Choroid plexus epithelial cell (primary cell): ENCODE measurements at regions not wholly inside any gene's neighbourhood (a gene's known extent, or its start where the extent isn't known, plus 50 kb on each side); places are given as distances from the start of the nearest gene placed in this dataset.
A peak's percentile ranks its signal among the peaks of the same experiment; 100 is the strongest.
"Not testable (repeated sequence)": the region's sequence is repeated elsewhere in the genome, so short reads cannot be mapped to it uniquely, and the experiment has no call there.

ENCODE experiments used
- DNase-seq: peaks from one replicate; pipeline ENCODE4 v3.0.0-alpha.2; 2010; ENCODE audit warnings: low read depth
- H3K4me3 ChIP-seq: 2 replicates; pipeline ENCODE4 v1.5.1; 2011; ENCODE audit warnings: low read depth, mild to moderate bottlenecking, control low read depth, low read length, moderate library complexity
- TF ChIP-seq, protein P1 (sequence below): conservative IDR thresholded peaks from 2 replicates; pipeline ENCODE4 v1.5.1; 2011; ENCODE audit warnings: low read depth, mild to moderate bottlenecking, control low read depth, inconsistent platforms, low read length, moderate library complexity

DNA sequence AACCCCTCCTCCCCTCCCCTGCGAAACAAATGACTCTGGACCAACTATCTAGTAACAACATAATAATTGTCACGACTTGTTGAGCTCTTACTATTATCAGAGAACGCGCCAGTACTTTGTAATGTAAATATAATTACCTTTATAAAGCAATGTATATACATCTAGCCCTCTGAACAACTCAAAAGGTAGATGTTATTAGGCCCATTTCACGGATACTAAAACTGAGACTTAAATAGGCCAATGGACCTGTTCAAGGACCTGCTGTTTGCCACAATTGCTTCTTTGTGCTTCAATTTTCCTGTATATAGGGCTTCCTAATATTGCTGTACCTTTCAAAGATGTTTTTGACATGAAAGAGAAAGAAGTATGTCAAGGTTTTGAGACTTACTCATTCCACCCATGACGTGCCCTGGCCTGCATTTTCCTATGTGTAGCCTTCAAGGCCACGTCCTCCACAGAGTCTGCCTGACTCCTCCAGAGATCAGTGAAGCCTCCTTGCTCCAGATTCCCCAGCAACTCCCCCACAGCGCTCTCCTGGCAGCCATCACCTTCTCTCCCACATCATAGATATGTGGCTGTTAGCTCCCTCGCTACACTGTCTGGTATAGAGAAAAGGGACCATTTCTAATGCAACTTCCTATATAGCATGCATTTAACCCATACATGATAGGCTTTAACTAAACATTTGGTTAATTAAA, 156.6 kb downstream of the SKIDA1 start:
- TF ChIP-seq, protein P1, sequence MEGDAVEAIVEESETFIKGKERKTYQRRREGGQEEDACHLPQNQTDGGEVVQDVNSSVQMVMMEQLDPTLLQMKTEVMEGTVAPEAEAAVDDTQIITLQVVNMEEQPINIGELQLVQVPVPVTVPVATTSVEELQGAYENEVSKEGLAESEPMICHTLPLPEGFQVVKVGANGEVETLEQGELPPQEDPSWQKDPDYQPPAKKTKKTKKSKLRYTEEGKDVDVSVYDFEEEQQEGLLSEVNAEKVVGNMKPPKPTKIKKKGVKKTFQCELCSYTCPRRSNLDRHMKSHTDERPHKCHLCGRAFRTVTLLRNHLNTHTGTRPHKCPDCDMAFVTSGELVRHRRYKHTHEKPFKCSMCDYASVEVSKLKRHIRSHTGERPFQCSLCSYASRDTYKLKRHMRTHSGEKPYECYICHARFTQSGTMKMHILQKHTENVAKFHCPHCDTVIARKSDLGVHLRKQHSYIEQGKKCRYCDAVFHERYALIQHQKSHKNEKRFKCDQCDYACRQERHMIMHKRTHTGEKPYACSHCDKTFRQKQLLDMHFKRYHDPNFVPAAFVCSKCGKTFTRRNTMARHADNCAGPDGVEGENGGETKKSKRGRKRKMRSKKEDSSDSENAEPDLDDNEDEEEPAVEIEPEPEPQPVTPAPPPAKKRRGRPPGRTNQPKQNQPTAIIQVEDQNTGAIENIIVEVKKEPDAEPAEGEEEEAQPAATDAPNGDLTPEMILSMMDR, result no peak
- DNase-seq, result peak; percentile 35
- H3K4me3 ChIP-seq, result no peak overlapping the region

DNA sequence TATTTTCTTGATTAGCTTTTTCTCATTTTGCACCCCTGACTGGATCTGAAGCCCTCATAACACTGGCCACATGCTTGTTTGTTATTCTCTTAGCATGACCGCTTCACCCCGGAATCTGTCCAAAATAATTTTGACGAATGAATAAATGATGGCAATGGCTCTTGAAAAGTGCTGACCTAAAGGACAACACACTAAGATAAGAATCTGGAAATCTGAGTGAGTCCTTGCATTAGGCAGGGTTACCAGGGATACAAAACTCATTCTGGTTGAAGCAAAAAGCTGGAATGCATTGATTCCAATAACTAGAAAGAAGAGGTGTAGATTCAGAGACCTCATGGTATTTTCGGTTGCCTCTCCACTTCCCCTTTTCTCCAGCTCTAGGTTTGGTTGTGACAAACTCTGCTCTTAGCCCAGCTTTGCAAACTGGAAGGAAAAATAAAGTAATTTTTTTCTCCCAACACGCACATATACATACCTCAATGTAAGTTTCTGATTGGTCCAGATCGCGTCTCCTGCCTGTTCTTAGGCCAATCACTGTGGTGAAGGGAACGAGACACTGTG, 157.4 kb downstream of the SKIDA1 start:
- TF ChIP-seq, protein P1, result no peak
- H3K4me3 ChIP-seq, result no peak overlapping the region
- no peak for DNase-seq

GRCh38 chr10:21366108-21366507, 159.4 kb downstream of the SKIDA1 start:
- H3K4me3 ChIP-seq, result not testable (repeated sequence)
- DNase-seq, result peak; percentile 58

DNA sequence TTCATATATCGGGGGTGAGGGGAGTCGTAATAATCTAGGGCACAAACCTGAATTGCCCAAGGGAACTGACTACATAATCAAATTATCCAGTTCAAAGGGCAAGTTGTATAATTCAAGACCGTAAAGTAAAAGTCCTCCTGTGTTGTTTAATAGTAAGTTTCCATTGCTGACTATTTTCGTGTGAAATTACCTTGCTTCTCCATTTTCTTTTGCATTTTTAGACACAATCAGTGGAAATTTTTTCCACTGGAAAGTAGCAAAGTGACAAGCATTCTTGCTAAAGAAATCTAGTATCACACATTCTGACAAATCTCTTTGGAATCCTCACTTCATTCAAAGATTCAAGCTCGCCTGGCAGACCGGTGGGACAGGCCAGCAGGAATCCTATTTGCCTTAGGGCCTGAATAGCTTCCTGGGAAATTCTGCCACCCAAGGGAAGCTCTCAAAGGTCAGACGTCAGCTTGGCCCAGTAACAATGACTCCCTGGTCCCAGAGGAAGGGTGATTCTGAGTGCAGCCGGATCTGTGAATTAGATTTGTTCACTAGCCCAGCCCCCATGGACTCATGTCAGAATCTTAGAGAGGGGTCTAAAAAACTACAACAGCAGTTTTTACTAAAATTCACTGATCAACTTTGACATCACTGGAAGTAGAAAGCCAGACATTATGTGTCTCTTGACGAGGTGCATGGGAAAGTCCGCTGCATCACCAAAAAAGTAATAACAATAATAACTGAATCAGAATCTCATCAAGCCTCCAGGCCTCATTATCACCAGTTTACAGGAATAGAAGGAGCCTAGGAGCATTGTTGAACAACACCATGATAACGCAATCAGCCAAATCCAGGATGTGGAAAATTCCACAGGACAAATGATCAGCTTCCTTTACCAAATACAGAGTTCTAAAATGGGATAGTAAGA, 161.0 kb downstream of the SKIDA1 start:
- DNase-seq, result peak; percentile 78
- TF ChIP-seq, protein P1, result no peak
- H3K4me3 ChIP-seq, result no peak overlapping the region

GRCh38 chr10:21363731-21364104, 161.8 kb downstream of the SKIDA1 start:
- DNase-seq, result no peak
- H3K4me3 ChIP-seq, result no peak overlapping the region
- TF ChIP-seq, protein P1, result no peak

- TF ChIP-seq, protein P1, result no peak
- DNase-seq, result no peak
- no peak overlapping the region for H3K4me3 ChIP-seq
Measured at GRCh38 chr10:21363092-21363730, 162.3 kb downstream of the SKIDA1 start.

GRCh38 chr10:21359202-21359601, 166.3 kb downstream of the SKIDA1 start:
- DNase-seq, result no peak
- TF ChIP-seq, protein P1, result no peak
- H3K4me3 ChIP-seq, result no peak overlapping the region
